ENCODE measurements at regions not wholly inside any gene's neighbourhood (a gene's known extent, or its start where the extent isn't known, plus 50 kb on each side); places are given as distances from the start of the nearest gene placed in this dataset.

DNA sequence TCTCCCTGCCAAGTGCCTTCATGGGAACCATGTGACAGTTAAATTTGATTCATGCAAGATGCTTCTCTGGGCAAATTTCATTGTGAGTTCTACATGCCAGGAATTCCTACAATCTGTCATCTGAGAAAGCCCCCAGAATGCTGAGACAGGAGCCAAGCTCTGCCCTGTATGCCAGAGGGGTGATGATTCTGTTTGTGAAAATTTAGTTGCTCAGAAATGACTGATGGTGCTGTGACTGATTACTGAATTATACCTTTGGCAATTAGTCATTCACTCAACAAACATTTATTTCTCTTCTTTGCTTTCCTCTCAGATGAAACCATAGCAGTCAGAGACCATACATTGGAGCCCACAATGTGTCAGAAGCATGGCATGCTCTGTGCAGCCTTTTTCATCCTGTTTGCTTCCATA, 69.0 kb upstream of the ZBED5 start (continued):
- TF ChIP-seq, protein P1, sequence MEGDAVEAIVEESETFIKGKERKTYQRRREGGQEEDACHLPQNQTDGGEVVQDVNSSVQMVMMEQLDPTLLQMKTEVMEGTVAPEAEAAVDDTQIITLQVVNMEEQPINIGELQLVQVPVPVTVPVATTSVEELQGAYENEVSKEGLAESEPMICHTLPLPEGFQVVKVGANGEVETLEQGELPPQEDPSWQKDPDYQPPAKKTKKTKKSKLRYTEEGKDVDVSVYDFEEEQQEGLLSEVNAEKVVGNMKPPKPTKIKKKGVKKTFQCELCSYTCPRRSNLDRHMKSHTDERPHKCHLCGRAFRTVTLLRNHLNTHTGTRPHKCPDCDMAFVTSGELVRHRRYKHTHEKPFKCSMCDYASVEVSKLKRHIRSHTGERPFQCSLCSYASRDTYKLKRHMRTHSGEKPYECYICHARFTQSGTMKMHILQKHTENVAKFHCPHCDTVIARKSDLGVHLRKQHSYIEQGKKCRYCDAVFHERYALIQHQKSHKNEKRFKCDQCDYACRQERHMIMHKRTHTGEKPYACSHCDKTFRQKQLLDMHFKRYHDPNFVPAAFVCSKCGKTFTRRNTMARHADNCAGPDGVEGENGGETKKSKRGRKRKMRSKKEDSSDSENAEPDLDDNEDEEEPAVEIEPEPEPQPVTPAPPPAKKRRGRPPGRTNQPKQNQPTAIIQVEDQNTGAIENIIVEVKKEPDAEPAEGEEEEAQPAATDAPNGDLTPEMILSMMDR (IDR thresholded peaks at IDR 0.05 in 2 of 3, conservative IDR thresholded peaks at IDR 0.05 in 1 of 3; ENCODE audit: control insufficient read depth in 2 of 3, extremely low read depth in 1 of 3, insufficient read depth in 1 of 3, low read depth in 3 of 3, low read length in 3 of 3), result no peak
- TF ChIP-seq PAX8 (IDR thresholded peaks at IDR 0.05) (no peak), IRF4 (IDR thresholded peaks at IDR 0.05; ENCODE audit: low read depth, low read length) (no peak)
- TF ChIP-seq, protein P2, sequence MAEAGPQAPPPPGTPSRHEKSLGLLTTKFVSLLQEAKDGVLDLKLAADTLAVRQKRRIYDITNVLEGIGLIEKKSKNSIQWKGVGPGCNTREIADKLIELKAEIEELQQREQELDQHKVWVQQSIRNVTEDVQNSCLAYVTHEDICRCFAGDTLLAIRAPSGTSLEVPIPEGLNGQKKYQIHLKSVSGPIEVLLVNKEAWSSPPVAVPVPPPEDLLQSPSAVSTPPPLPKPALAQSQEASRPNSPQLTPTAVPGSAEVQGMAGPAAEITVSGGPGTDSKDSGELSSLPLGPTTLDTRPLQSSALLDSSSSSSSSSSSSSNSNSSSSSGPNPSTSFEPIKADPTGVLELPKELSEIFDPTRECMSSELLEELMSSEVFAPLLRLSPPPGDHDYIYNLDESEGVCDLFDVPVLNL (IDR thresholded peaks at IDR 0.05; ENCODE audit: low read depth, low read length), result no peak

DNA sequence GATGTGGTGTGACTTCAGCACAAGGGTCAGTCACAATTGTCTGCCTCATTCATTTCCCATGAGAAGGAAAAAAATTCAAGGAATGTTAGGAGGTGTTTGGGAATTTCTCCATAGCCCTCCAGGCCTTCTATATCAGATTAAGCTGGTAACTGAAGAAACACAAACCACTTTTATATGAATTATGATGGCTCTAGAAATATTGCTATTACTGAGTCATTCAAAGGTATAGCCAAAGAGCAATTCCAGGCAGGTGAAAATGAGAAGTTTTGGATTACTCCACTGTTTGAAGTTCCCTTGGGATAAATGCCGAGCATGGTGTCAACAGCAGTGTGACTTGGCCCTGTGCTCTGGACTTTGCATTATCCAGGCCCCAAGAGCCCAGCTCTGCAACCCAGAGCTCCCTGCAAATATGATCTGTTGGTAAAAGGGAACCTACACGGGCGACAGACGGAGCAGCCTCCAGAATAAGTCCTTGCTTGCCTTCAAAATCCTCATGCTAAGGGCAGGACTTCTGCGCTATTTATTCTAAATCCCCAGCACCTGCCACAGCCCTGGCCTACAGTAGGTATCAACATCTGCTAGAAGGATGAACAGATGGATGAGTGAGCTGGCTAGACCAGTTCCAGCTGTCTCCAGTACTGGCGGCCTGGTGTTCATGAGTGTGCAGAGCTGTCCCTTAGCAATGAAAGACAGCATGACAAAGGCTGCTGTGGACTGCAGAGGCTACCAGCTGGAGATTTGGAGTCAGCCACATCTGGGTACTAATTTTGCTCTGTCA, 67.5 kb upstream of the ZBED5 start:
- DNase-seq (ENCODE audit: low read depth, low spot score), result no peak
- no peak overlapping the region for H3K4me2 ChIP-seq (ENCODE audit: control insufficient read depth, insufficient read depth)
- H3K27me3 ChIP-seq (replicated peaks in 1 of 2; ENCODE audit: control insufficient read depth in 2 of 2, insufficient read depth in 2 of 2, low read length in 1 of 2), result peaks cover 0 to 13% of the 10 kb centered on the region in 2 experiments; a peak in 3 of 4 replicates
- no peak overlapping the region for H3K27ac ChIP-seq (ENCODE audit: control insufficient read depth, insufficient read depth)
- no peak overlapping the region for H3K9ac ChIP-seq (ENCODE audit: control insufficient read depth, insufficient read depth, low read length)
- RAD21 ChIA-PET (ENCODE audit: unreplicated experiment), result interaction anchor here (1.3 to 1.7 kb wide), 2 partner anchors 9 to 132 kb away, joined by 3 to 6 read pairs; no protein-coding TSS in a partner anchor
- no peaks in the 10 kb centered on the region for H3K4me1 ChIP-seq (ENCODE audit: control insufficient read depth, insufficient read depth, low read length)
- CTCF ChIA-PET, result interaction anchor here (1.3 to 1.8 kb wide), 3 partner anchors 9 to 133 kb away, joined by 5 to 8 read pairs (median 6); no protein-coding TSS in a partner anchor
- no peak overlapping the region for H3K4me3 ChIP-seq
- H2AFZ ChIP-seq (ENCODE audit: control insufficient read depth, low read depth, low read length), result no peak overlapping the region
- no peaks in the 10 kb centered on the region for H3K79me2 ChIP-seq (ENCODE audit: control insufficient read depth, insufficient read depth, low read length)
- TF ChIP-seq, protein P3, sequence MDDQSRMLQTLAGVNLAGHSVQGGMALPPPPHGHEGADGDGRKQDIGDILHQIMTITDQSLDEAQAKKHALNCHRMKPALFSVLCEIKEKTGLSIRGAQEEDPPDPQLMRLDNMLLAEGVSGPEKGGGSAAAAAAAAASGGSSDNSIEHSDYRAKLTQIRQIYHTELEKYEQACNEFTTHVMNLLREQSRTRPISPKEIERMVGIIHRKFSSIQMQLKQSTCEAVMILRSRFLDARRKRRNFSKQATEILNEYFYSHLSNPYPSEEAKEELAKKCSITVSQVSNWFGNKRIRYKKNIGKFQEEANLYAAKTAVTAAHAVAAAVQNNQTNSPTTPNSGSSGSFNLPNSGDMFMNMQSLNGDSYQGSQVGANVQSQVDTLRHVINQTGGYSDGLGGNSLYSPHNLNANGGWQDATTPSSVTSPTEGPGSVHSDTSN (IDR thresholded peaks at IDR 0.05; ENCODE audit: insufficient replicate concordance, low read depth, low read length), result no peak
- TF ChIP-seq SIX5 (IDR thresholded peaks at IDR 0.05; ENCODE audit: low read depth, low read length, severe bottlenecking) (no peak), POLR2AphosphoS5 (IDR thresholded peaks at IDR 0.05; ENCODE audit: low read length) (no peak), TAF1 (IDR thresholded peaks at IDR 0.05; ENCODE audit: borderline replicate concordance, low read depth, low read length) (no peak), ZNF24 (IDR thresholded peaks at IDR 0.05) (no peak), RELA (IDR thresholded peaks at IDR 0.05; ENCODE audit: borderline replicate concordance, partially characterized antibody) (no peak), SMARCA5 (IDR thresholded peaks at IDR 0.05) (no peak), GABPA (IDR thresholded peaks at IDR 0.05; ENCODE audit: low read depth) (no peak), MTA2 (IDR thresholded peaks at IDR 0.05; ENCODE audit: low read depth) (no peak), TCF3 (IDR thresholded peaks at IDR 0.05; ENCODE audit: borderline replicate concordance, insufficient read depth, low read depth, low read length) (no peak), BMI1 (IDR thresholded peaks at IDR 0.05; ENCODE audit: borderline replicate concordance) (no peak), MYC (IDR thresholded peaks at IDR 0.05; ENCODE audit: insufficient read depth, insufficient read length, insufficient replicate concordance, low read length, severe bottlenecking) (no peak), HDAC6 (IDR thresholded peaks at IDR 0.05; ENCODE audit: unreplicated experiment) (no peak)
- TF ChIP-seq, protein P4, sequence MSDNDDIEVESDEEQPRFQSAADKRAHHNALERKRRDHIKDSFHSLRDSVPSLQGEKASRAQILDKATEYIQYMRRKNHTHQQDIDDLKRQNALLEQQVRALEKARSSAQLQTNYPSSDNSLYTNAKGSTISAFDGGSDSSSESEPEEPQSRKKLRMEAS (IDR thresholded peaks at IDR 0.05; ENCODE audit: low read depth, low read length), result no peak
- no peaks in the 10 kb centered on the region for H3K36me3 ChIP-seq (ENCODE audit: control insufficient read depth in 2 of 2, insufficient read depth in 2 of 2, low read length in 1 of 2)
- SMC1A ChIA-PET (ENCODE audit: uncharacterized antibody, unreplicated experiment), result interaction anchor here (0.6 to 1.4 kb wide), 4 partner anchors 19 to 132 kb away, joined by 3 to 6 read pairs (median 4); no protein-coding TSS in a partner anchor
- H4K20me1 ChIP-seq (ENCODE audit: control insufficient read depth, insufficient read depth), result no peaks in the 10 kb centered on the region
- ATAC-seq, result no peak
- BruUV-seq (replicated peaks), result no TSS peak
- in situ Hi-C loops (cut with MboI), result no loop called here
- no peaks in the 10 kb centered on the region for H3K9me3 ChIP-seq (replicated peaks; ENCODE audit: control insufficient read depth, insufficient read depth, low read length)
- FAIRE-seq, result no peak
- WGBS (ENCODE audit: insufficient coverage, insufficient replicate concordance, low lambda C conversion rate, missing lambda C conversion rate), result 58% methylated on average over 6 of the region's 6 CpGs
- intact Hi-C loops (cut with micrococcal nuclease; ENCODE audit: unreplicated experiment), result no loop called here
- POLR2A ChIA-PET, result interaction anchor here (1.0 kb wide), 1 partner anchor 121 kb away, joined by 3 read pairs; no protein-coding TSS in a partner anchor
